Thoracic aorta (tissue), 2 donors: ENCODE measurements at regions not wholly inside any gene's neighbourhood (a gene's known extent, or its start where the extent isn't known, plus 50 kb on each side); places are given as distances from the start of the nearest gene placed in this dataset.

Experiments
- ATAC-seq: fragments of 150-250 bp; one replicate; pipeline ENCODE4 v1.8.0; 2017; ENCODE audit warnings: low read depth; ENCODE audit not compliant: insufficient number of reproducible peaks, low FRiP score
- DNase-seq: peaks from one replicate; pipeline ENCODE4 v3.0.0-alpha.2; 2020; ENCODE audit warnings: low spot score
- H3K27ac ChIP-seq, 2 donors: fragments of 200-600 bp; sonication (generic); 1 replicate in 1 of 2; 2 replicates in 1 of 2; pipeline ENCODE4 v1.5.1; 2016; ENCODE audit warnings: mild to moderate bottlenecking in 2 of 2, moderate library complexity in 2 of 2
- H3K27me3 ChIP-seq: fragments of 200-600 bp; sonication (generic); replicated peaks from 2 replicates; pipeline ENCODE4 v1.6.0; 2016; ENCODE audit warnings: mild to moderate bottlenecking; ENCODE audit not compliant: insufficient read depth
- H3K36me3 ChIP-seq: fragments of 200-600 bp; sonication (generic); one replicate; pipeline ENCODE4 v1.5.1; 2016
- H3K4me1 ChIP-seq, 2 donors: fragments of 200-600 bp; sonication (generic); 1 replicate in 1 of 2; 2 replicates in 1 of 2; pipeline versions ENCODE4 v1.5.1 to v1.6.0; 2016; ENCODE audit warnings: low read depth in 2 of 2, mild to moderate bottlenecking in 1 of 2; ENCODE audit not compliant: control insufficient read depth in 1 of 2
- H3K4me3 ChIP-seq: fragments of 200-600 bp; sonication (generic); 2 replicates; pipeline ENCODE4 v1.5.1; 2016; ENCODE audit warnings: mild to moderate bottlenecking
- H3K9me3 ChIP-seq: fragments of 200-600 bp; sonication (generic); 2 replicates; pipeline ENCODE4 v1.5.1; 2016
- CTCF ChIP-seq: fragments of 200-600 bp; sonication (generic); IDR thresholded peaks from one replicate; pipeline ENCODE4 v1.5.1; 2019; ENCODE audit warnings: antibody characterized with exemption

- no peak for TF ChIP-seq CTCF
- no peak overlapping the region for H3K27ac ChIP-seq
Measured at GRCh38 chr13:76009267-76009890, 373.2 kb downstream of the LMO7 start.

GRCh38 chr13:76004416-76004815 is 368.3 kb downstream of the LMO7 start:
- Histone ChIP-seq H3K27ac (no peak overlapping the region), H3K27me3 (no peaks in the 10 kb centered on the region), H3K4me3 (no peak overlapping the region), H3K4me1 (peaks cover 10 to 31% of the 10 kb centered on the region in 2 donors), H3K36me3 (no peaks in the 10 kb centered on the region), H3K9me3 (no peaks in the 10 kb centered on the region)
- TF ChIP-seq CTCF = no peak
- DNase-seq = no peak
- no peak for ATAC-seq

More at GRCh38 chr13:76009267-76009890, 373.2 kb downstream of the LMO7 start:
- Histone ChIP-seq H3K27me3 (no peaks in the 10 kb centered on the region), H3K4me1 (peaks cover 21 to 57% of the 10 kb centered on the region in 2 donors), H3K9me3 (no peaks in the 10 kb centered on the region), H3K4me3 (no peak overlapping the region), H3K36me3 (no peaks in the 10 kb centered on the region)
- ATAC-seq = no peak
- DNase-seq = no peak

GRCh38 chr13:76000131-76000530 is 364.0 kb downstream of the LMO7 start:
- DNase-seq (no peak), ATAC-seq (no peak)
- H3K27me3 ChIP-seq = no peaks in the 10 kb centered on the region

GRCh38 chr13:75996582-75996981 is 360.5 kb downstream of the LMO7 start:
- Histone ChIP-seq H3K9me3 (no peaks in the 10 kb centered on the region), H3K4me3 (no peak overlapping the region), H3K36me3 (no peaks in the 10 kb centered on the region), H3K27me3 (no peaks in the 10 kb centered on the region), H3K27ac (no peak overlapping the region), H3K4me1 (no peaks in the 10 kb centered on the region)
- TF ChIP-seq CTCF = no peak
- DNase-seq (no peak), ATAC-seq (no peak)

More at GRCh38 chr13:76000131-76000530, 364.0 kb downstream of the LMO7 start:
- no peak for TF ChIP-seq CTCF
- Histone ChIP-seq H3K4me3 (no peak overlapping the region), H3K27ac (no peak overlapping the region), H3K9me3 (no peaks in the 10 kb centered on the region), H3K36me3 (no peaks in the 10 kb centered on the region), H3K4me1 (peaks cover 5 to 8% of the 10 kb centered on the region in 2 donors)

- Histone ChIP-seq H3K9me3 (no peaks in the 10 kb centered on the region), H3K4me1 (no peaks in the 10 kb centered on the region), H3K36me3 (no peaks in the 10 kb centered on the region), H3K27me3 (no peaks in the 10 kb centered on the region), H3K4me3 (no peak overlapping the region), H3K27ac (no peak overlapping the region)
- ATAC-seq (no peak), DNase-seq (no peak)
- no peak for TF ChIP-seq CTCF
Measured at GRCh38 chr13:75995966-75996365, 359.8 kb downstream of the LMO7 start.
